ENCODE measurements at regions not wholly inside any gene's neighbourhood (a gene's known extent, or its start where the extent isn't known, plus 50 kb on each side); places are given as distances from the start of the nearest gene placed in this dataset.

GRCh38 chr14:82694820-82695219, 1161.2 kb upstream of the SEL1L start:
- no peak for TF ChIP-seq POLR2A (IDR thresholded peaks at IDR 0.05; ENCODE audit: low read length)
- no peak for TF ChIP-seq GATA1 (IDR thresholded peaks at IDR 0.05; ENCODE audit: low read depth, low read length)

All from erythroblast (primary cell).